Activated T-cell treated with anti-CD3 and anti-CD28 coated beads for 24 hours (primary cell): ENCODE measurements at regions not wholly inside any gene's neighbourhood (a gene's known extent, or its start where the extent isn't known, plus 50 kb on each side); places are given as distances from the start of the nearest gene placed in this dataset.

Source experiments
- DNase-seq: peaks from one replicate; pipeline ENCODE4 v3.0.0-alpha.2; 2020; ENCODE audit warnings: low read depth

DNA sequence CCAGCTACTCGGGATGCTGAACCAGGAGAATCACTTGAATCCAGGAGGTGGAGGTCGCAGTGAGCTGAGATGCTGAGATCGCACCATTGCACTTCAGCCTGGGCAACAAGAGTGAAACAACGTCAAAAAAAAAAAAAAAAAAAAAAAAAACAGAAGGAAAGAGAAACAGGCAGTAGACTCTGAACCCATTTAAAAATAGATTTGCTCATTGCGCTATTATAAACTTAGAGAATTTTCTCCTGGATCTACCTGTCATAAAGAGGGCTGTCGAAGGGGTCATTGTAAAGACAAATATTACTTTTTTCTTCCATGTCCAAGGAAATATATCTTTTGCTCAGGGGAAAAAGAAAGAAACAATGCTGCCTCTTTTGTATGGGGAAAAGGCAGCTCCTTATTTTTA lies 425.0 kb upstream of the ID2 start:
- DNase-seq: no peak

DNA sequence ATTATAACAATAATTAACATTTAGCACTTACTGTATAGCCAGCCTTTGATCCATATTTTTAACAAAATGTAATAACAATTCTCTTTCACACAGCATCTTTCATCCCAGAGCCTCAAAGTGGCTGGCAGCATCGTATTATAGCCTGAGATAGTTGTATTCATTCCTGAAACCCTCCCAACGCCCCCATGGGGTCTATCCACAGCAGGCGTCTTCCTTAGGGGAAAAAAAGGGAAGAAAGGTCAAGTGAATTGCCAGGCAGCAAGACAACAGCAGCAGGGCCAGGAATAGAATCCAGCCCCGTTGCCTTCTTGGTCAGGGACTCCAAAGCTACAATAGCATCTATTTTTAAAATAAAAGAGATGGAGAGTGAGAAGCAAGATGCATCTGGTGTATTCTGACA lies 424.4 kb upstream of the ID2 start:
- DNase-seq: no peak

DNA sequence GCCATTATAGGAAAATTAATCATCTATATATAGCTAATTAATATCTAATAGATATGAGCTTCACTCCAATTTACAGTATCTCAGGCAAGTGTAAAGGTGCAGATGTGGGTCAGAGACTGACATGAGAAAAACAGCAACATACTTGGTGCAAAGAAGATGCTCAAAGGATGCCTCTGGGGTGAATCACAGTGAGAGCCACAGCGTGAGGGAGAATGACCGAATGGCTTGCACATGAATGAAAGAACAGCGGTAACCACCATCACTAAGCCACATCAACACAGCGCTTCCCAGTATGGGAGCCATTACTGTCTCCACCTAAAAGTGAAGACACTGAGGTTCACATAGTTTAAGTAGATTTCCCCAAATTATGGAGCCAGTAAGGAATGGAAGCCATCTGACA lies 423.4 kb upstream of the ID2 start:
- no peak for DNase-seq

DNA sequence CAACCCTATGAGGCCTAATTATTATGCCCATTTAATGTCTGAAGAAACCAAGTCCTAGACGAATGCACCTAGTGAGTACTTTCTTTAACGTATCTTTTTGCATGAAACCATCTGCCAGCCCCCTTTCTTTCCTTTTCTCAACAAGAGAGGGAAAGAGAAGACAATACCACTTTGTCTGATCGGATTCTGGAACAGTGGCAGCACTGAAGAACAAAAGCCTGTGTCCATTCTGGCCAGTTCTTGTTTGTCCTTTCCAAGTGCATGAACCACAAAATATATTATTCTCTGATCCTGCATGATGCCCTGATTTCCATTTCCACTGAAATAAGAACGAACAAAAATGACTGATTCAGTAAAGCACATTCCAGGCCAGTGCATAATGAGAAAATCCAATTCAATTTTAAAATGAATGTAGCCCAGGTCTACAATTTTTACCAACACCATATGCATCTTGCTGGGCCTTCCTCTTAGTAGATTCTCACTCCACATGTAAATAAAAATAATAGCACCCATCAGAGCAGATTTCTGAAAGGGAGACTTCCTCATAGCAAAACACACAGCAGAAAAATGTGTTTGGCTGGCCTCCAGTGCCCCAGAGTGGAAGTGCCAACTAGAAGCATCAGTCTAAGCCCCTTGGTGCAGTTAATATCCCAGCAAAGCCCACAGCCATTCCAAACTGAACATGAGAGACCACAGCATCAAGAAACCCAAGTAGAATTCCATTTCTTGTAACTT lies 422.6 kb upstream of the ID2 start:
- DNase-seq: no peak

DNA sequence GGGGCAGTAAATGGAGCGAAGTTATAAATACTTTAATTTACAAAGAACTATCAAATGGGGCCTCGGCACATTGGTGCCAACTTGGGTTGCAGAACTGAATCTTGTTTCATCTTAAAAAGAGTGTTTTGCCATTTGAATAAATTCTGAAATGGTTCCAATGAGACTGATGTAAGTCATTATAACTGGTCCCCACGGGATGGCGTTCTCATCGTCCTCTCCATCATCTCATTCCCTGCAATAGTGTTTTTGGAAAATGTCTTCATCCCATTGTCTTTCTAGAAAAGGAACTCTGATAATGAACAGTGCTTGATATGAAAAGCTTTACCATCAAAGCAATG lies 422.0 kb upstream of the ID2 start:
- no peak for DNase-seq

DNA sequence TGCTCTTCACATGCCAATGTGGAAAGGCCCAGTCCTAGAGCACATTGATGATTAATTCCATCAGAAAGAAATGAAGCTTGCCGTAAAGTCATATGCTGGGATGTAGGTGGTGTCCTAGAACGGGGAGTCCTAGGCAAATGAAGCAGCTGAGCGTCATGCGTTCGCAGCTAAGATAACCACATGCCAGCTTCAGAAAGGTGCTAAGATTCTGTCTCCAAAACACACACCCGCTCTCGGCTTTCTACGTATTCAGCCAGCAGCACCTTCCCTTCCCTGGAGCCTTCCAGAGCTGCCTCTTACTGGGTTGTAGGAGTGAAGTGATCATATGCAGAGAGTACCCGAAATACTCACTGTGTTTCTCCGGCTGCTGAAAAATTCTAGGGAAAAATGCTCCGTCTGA lies 421.6 kb upstream of the ID2 start:
- no peak for DNase-seq

DNA sequence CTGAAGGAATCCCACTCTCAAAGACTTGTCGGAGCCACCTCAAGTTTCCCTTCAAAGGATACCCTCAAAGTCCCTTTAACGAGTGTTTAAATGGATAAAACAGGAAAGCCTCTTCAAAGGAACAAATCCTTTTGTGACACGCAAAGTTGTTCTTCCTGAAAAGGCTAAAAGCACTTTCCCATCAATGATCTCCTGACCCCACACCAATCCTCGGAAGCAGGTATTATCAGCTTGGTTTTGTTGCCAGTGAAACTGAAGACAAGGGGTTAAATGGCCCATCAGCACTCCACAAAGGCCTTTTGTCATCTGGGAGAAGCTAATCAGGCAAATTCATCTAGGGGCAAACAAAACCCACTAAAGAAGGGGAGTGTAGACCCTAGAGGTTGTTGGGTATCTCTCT lies 418.0 kb upstream of the ID2 start:
- DNase-seq: no peak

DNA sequence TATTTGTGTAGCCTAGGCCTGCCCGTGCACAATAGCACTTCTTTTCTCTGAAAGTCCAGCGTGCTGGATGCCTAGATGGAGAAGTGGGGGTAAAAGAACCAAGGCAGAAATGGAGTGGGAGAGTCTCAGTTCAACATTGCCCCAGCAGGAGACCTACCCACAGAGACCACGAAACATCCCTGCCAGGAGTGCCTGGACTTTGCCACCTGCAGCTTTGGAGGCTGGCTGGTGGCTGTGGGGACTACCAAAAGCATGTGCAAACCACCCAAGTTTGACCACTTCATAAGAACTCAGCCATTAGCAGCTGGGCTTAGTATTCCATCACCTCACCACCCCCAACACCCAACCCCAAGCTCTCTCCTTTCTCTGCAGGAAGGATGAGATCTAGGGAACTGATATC lies 416.9 kb upstream of the ID2 start:
- DNase-seq: no peak

DNA sequence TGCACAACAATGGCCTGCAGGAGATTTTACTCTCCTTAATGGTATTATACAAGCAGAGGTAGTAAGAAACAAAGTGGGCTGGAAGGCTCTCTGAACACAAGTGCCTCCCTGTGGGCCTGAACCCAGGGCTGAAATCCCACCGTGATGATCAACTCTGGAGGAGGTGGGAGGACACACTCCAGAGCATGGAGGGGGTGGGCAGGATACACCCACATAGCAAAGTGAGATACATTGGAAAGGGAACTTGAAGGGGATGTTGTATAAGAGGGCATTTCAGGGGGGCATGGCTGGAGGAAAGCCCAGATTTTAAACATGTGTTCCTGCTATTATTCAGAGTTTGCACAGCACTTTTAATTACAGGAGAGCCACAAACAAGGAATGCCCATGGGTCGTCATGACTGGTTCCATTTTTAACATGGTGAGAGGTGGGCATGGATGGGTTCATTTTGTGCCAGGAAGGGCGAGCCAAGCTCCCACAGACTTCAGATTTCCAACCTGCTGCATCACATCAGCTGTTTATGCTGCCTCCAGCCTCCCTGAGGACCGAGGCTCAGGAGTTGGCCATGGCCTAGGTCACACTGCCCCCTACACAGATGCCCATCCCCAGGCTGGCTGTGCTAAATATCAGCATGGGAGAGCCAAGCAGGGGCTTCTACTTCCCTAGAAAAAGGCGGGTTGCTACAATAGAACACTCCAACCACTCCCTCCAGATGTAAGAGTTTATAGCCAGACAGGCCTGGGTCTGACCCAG lies 416.2 kb upstream of the ID2 start:
- DNase-seq: no peak

DNA sequence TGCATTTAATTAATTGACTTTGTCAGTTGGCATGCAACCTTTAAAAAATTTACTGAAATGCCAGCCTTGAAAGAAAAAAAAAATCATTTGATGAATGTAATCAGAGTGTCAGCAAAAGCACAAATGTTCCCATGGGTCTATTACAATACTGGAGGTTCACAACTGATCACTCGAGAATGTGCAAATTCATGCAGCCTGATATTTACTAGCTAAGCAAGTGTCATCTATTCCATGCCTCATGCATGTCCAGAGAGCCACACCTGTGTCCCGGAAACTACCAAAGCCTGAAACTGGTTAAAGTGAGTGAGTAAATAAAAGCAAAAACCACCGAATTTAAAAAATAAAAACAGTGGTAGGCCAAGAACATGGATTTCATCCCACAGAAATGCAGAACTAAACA lies 415.3 kb upstream of the ID2 start:
- DNase-seq: no peak

DNA sequence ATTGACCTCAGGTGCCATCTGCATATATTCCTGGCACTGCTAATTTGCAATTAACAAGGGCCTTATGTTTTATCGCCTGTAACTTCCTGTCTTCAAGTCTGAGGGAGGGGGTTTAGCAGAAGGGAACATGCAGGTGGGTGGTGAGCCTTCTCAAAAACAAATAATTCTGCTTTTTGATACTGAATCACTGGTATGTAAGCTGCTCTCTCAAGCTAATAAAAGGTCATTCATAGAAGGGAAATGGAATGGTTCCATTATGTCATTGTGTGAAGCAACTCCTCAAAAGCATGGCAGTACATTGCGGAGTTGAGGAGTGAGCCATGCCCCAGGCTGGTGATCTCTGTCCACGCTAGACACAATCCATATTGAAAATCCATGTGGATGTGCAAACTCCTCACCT lies 414.8 kb upstream of the ID2 start:
- DNase-seq: no peak

DNA sequence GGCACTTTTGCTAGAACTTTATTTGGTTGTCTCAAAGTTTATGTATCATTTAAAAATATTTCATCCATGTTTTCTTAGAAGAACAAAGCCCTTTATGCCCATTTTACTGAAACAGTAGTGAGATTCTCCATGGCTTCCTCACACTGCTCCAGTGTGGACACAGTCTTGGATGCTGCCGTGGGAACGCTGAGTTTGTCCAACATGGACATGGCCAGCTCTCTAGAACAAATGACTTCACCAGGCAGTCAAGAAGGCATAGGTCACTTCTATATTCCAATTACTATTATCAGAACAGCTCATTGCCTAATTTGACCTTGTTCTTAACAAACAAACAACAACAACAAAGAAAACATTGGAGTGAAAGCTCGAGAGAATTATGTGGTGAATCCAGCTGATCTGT lies 414.1 kb upstream of the ID2 start:
- DNase-seq: no peak

DNA sequence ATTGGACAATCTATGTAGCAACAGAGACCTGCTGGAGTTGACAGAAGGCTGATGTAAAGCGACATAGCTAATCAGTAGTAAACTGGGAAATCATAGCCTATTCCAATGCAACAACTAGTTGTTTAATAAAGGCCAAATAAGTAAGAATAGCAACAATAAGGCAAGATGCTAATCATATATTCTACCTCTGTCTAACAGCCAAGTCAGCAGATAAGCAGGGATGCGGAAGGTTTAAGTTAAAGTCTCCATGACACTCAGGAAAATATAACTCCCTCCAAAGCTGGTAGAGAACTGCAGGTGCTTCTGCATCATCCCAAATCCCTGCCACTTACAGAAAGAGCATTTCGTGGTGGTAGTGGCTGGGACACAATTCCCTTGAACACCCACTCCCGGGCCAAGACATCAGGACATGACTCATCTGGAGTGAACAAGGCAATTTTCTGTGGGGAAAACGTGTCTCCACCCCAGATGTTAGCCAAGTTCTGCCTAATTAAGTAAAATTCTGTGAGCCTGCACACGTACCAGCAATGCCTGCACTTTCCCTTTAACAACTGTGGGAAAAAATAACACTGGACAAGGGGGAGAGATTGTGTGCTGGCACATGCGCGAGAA lies 413.6 kb upstream of the ID2 start:
- no peak for DNase-seq

DNA sequence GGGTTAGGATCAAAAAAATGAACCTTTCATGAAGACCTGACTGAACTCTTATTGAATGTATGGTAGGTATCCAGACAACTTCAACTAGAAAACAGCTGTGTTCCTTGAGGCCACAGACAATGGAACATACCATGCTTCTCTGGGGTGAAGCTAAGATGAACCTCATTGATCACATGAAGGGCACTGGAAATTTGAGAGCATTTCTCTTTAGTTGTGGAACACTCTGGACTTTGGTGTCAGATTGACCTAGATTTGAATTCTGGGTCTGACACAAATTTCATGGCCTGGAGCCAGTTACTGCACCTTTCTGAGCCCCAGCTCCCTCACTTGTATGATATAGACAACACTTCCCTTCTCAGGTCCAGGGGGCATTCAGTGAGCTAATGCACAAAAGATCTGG lies 411.2 kb upstream of the ID2 start:
- no peak for DNase-seq

DNA sequence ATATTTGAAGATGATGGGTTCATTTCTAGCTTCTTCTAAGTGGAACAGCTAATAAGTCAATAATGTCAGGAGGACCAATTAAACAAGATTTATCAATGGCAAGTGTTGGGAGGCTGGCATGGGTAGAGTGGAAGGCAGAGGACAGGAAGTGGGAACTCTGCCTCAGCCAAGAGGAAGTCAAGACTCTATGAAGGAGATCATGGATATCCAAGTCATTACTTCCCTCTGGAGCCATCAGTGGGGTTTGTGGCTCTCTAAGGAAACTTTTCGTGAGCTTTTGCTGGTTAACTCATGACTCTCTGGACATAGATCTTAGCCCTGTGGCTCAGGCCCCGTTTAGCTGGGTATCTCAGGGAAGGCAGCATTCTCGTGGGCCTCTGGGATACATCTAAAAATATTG lies 410.4 kb upstream of the ID2 start:
- DNase-seq: no peak

DNA sequence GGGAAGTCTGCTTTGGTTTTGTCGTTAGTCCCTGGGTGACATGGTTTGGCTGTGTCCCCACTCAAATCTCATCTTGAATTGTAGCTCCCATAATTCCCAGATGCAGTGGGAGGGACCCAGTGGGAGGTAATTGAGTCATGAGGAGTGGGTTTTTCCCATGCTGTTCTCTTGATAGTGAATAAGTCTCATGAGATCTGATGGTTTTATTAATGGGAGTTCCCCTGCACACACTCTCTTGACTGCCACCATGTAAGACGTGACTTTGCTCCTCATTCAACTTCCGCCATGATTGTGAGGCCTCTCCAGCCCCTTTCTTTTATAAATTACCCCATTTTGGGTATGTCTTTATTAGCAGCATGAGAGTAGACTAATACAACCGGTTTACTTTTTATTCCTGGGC lies 405.8 kb upstream of the ID2 start:
- DNase-seq: no peak

DNA sequence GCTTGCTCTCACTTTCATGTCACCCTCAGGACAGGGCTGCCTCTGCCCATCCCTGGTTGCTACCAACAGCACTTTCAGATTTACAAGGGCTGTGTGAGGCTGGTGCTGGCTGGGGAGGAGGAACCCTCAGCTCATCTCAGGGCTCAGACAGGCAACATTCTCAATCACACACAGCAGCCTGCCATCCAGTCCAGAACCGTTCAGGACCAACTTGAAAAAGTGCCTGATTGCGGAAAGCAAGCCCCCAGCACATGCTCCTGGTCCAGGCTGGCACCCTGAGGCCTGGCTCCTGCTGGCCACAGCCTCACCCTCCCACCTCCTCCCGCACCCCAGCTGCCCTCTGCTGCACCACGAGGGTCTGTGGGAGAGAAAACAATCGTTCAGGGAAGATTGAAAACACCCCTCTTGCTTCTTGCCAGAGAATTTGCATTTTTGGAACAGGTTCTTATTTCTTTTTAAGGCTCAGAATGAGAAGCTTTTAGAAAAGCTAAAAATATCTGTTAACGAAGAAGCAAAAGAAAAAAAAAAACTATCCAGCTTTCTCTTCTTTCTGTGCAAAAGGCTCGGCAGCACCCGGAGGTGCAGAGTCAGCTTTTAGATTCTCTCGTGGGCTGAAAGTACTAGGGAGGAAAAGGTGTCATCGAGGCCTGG lies 403.8 kb upstream of the ID2 start:
- no peak for DNase-seq

DNA sequence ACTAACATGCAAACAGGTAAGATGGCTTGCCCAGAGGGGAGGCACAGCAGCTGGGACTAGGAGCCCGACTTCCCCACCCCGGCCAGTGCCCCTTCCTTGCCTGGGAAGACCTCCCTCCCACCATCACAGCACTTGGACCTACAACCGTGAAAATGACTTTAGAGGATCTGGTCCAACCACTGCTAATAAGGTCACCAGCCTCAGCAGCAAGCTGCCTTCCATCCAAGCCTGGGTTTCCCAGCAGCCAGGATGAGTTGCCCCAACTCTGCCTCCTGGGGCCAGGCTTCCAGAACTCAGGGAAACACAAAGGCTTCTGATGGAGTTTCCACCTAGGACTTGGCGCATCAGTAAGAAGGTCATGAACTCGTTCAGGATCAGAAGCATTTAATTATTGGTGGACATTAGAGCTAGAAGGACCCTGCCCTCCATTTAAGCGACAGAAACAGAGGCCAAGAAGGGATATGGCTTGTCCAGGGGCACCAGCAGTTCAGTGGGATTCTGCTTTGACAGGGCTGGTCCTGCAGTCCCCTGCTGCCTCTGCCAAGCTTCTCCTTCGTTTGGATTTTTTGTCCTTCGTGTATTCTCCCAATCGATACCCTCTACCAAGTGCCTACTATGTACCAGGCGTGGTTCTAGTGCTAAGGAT lies 403.0 kb upstream of the ID2 start:
- DNase-seq: no peak

DNA sequence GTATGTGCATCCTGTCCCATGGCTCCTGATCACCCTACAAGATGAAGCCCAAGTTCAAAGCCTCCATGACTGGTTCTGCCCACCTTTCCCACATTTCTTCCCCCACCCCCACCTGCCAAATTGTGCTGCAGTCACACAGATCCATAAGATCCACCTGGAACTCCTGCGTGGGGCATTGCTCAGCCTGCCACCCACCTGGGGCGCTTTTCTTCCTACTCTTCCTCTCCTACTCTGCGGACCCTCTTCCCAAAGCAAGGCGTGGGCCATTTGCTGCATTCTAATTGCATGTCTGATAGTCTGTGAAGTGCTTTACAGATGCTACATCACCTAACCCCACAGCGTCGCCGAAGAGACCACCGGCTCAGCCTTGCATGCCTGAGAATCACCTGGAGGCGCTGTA lies 402.4 kb upstream of the ID2 start:
- no peak for DNase-seq

DNA sequence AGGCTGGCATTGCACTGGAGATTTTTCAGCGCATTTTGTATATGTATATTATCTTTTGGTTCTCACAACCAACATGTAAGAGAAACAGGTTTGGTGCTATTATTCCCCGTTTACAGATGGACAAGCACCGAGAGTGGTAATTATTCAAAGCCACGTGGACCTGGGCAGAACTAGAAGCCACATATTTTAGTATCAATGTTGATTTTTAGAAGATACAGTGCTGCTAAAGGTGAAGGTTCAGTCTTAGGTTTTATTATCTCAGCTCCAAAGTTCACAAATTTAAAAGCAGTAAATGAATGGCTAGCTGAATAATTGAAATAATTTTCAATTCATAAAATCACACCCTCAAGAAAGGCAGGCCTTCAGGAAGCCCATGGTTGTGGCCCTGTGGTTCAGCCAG lies 400.6 kb upstream of the ID2 start:
- DNase-seq: no peak

DNA sequence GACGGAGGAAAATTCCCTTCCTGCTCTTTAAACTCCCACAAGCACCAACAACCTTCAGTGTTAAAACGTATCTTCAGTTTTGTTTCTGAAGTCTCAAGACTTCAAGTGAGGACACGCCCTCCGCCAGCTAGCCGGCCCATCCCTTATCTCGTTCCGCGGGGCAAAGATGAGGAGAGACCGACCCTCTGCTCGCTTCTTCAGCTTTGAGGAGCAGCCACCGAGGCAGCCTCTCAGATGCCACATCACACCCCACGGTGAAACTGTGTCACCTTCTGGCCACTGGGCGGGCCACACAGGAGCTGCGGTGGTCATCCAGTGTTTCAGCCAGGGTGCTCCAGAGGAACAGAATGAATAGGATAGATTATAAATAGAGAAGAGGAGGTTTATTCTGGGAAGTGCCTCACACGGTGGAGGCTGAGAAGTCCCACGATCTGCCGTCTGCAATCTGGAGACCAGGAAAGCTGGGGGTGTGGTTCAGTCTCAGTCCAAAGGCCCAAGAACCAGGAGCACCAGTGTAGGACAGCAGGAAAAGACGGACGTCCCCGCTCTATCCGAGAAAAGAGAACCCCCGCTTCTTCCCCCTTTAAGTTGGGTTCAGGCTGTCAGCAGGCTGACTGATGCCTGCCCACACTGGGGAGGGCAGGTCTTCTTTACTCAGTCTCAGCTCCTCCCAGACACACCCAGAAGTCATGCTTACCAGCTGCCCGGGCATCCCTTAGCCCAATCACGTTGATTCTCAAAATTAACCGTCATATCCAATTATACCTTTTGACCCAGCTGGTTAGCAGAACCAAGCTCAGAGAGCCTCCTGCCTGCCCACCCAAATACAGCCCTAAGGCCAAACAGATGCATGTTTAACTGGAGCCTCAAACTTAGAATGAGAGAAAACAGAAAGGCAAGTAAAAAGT lies 399.7 kb upstream of the ID2 start:
- DNase-seq: no peak

DNA sequence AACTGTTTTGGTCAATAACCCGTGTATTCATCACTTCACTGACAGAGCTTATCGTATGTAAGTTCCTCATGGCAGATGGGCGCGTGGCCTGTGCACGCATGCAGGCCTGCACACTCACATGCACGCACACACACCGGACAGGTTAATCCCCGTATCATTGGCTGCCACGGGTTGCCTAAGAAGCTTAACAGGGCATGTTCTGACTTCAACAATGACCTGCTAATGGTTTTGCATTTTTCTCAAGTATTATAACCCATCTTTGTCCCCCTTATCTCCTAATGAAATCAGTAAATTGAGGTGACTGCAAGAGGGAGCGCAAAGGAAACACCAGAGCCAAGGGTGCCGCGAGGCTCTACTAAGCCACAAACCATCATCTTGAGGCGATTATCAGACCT lies 399.0 kb upstream of the ID2 start:
- no peak for DNase-seq
